ENCODE measurements at regions not wholly inside any gene's neighbourhood (a gene's known extent, or its start where the extent isn't known, plus 50 kb on each side); places are given as distances from the start of the nearest gene placed in this dataset.

DNA sequence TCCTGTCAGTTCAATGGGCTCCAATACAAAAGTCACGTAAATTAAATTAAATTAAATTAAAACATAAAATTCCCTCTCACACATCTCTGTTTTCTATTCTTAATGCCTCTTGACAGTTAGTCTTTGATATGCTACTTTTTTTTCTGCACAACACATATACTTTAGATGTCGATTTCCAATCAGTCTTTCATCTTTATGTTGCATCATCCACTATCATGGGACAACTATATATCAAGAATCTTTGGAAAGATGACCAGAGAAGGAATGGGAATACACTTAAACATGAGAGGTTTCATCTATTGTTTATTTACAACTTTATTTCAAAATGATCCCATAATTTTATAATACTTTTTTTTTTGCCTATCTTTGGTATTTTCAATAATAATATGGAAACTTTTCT lies 733.3 kb upstream of the FANCL start:
- TF ChIP-seq CTCF (conservative IDR thresholded peaks at IDR 0.05) = no peak
- no peak for TF ChIP-seq EZH2 (IDR thresholded peaks at IDR 0.05; ENCODE audit: low read depth)

Data from PC-9 (cell line).